ENCODE measurements at regions not wholly inside any gene's neighbourhood (a gene's known extent, or its start where the extent isn't known, plus 50 kb on each side); places are given as distances from the start of the nearest gene placed in this dataset.
"Not testable (repeated sequence)": the region's sequence is repeated elsewhere in the genome, so short reads cannot be mapped to it uniquely, and the experiment has no call there.

GRCh38 chr10:94232711-94233383 is 129.9 kb downstream of the NOC3L start:
- no peak for DNase-seq

- DNase-seq = no peak
Measured at GRCh38 chr10:94235461-94235860, 127.3 kb downstream of the NOC3L start.

GRCh38 chr10:94238006-94238617 is 124.6 kb downstream of the NOC3L start:
- no peak for DNase-seq

- DNase-seq = no peak
Measured at GRCh38 chr10:94239696-94240095, 123.0 kb downstream of the NOC3L start.

GRCh38 chr10:94240491-94240890 is 122.2 kb downstream of the NOC3L start:
- DNase-seq = no peak

GRCh38 chr10:94240901-94241300 is 121.8 kb downstream of the NOC3L start:
- no peak for DNase-seq

GRCh38 chr10:94251098-94251497 is 111.6 kb downstream of the NOC3L start:
- no peak for DNase-seq

- DNase-seq = no peak
Measured at GRCh38 chr10:94251568-94251967, 111.2 kb downstream of the NOC3L start.

GRCh38 chr10:94257407-94257806 is 105.3 kb downstream of the NOC3L start:
- DNase-seq = not testable (repeated sequence)

GRCh38 chr10:94260455-94260854 is 102.3 kb downstream of the NOC3L start:
- DNase-seq = no peak

- no peak for DNase-seq
Measured at GRCh38 chr10:94264085-94264484, 98.7 kb downstream of the NOC3L start.

- no peak for DNase-seq
Measured at GRCh38 chr10:94266091-94266490, 96.6 kb downstream of the NOC3L start.

GRCh38 chr10:94268652-94269051 is 94.1 kb downstream of the NOC3L start:
- no peak for DNase-seq

- DNase-seq = no peak
Measured at GRCh38 chr10:94274142-94274787, 88.5 kb downstream of the NOC3L start.

GRCh38 chr10:94276140-94276539 is 86.6 kb downstream of the NOC3L start:
- no peak for DNase-seq

- no peak for DNase-seq
Measured at GRCh38 chr10:94277450-94277849, 85.3 kb downstream of the NOC3L start.

- peak; percentile 53 for DNase-seq
Measured at GRCh38 chr10:94279835-94280709, 82.7 kb downstream of the NOC3L start.

- no peak for DNase-seq
Measured at GRCh38 chr10:94281654-94282053, 81.1 kb downstream of the NOC3L start.

- DNase-seq = no peak
Measured at GRCh38 chr10:94282369-94282768, 80.4 kb downstream of the NOC3L start.
